GM18505 (cell line): ENCODE measurements at regions not wholly inside any gene's neighbourhood (a gene's known extent, or its start where the extent isn't known, plus 50 kb on each side); places are given as distances from the start of the nearest gene placed in this dataset.

Source experiments
- ATAC-seq: cut with Tn5 transposase; IDR thresholded peaks from one replicate; pipeline ENCODE4 v1.9.1; 2021; ENCODE audit not compliant: unreplicated experiment
- POLR2A ChIP-seq: IDR thresholded peaks from 4 replicates; pipeline ENCODE4 v1.6.1; 2011; ENCODE audit warnings: borderline replicate concordance; ENCODE audit not compliant: insufficient read depth, insufficient read length; ENCODE audit errors: extremely low read depth

DNA sequence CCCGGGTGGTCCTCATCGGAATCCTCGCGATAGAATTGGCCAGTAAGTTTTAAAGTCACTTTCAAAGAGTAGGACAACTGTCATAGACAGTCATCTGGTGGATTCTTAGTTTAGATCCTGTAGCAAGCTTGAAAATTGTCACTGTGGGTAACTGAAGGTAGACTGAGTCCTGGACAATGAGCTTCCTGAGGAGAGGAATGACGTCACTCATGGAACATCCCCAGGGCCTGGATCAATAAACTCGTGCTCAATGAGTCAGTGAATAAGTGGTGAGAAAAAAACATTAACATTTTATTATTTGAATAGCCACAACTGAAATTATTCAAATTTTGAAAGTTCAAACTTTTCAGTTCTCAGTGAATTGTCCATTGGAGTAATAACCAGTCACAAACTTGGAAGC is 101.4 kb upstream of the CXCR4 start:
- ATAC-seq, result no peak
- no peak for TF ChIP-seq POLR2A

DNA sequence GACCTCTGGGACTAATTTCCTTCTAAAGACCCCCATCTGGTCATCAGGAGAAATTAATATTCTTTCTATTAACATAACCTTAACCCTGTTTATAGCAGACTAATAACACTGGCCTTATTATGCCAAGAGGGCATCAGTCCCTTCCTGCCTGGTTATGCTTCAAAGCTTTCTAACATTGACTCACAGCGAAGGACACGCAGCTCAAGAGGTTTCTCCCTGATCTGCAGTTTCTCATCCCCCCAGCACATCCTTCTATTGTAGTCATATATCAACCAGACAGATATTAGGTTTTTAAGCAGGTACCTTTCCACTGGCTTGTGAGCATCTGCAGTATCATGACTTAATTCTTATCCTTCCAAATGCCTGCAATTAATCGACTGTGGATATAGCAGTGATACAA is 100.0 kb upstream of the CXCR4 start:
- no peak for TF ChIP-seq POLR2A
- ATAC-seq, result peak; percentile 73

DNA sequence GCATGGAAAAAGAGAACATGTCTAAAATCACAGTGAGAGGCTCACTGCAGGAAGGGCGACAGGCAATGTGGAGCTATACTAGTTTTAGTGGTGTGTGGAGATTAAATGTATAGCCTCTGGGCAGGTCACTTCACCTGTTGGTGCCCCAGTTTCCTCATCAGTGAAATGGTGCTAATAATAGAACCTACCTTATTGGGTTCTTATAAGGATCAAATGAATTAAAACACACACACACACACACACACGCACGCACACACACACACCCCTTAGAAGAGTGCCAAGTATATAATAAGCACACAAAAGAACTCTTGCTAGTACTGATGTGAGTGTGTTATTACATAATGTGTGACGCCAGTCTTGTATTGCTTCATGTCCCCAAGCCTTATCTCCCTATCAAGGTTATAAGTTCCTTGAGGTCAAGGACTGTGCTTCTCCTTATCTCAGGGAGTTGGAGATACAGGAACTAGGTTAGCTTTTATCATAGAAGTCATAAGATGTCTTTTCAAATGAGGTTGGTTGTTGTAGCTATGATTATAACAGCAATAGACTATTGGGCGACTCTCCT is 98.0 kb upstream of the CXCR4 start:
- ATAC-seq, result no peak
- no peak for TF ChIP-seq POLR2A

DNA sequence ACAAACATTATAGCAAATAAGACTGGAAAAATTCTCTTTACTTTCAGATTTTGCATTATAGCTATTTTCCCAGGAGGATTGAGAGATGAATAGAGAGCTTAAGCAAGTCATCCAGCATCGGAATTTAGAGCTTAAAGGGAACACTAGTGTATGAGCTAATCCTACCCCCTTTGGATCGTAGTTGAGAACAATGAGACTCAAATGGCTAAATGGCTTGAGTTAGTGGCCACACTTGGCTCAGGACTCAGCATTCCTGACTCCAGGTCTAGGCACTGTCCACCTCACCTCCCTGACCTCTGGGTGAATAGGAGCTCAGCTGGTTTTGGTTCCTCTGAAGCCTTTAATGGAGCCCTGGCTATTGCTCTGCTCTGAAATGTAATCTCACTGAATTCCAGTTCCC is 97.5 kb upstream of the CXCR4 start:
- TF ChIP-seq POLR2A, result no peak
- ATAC-seq, result no peak

DNA sequence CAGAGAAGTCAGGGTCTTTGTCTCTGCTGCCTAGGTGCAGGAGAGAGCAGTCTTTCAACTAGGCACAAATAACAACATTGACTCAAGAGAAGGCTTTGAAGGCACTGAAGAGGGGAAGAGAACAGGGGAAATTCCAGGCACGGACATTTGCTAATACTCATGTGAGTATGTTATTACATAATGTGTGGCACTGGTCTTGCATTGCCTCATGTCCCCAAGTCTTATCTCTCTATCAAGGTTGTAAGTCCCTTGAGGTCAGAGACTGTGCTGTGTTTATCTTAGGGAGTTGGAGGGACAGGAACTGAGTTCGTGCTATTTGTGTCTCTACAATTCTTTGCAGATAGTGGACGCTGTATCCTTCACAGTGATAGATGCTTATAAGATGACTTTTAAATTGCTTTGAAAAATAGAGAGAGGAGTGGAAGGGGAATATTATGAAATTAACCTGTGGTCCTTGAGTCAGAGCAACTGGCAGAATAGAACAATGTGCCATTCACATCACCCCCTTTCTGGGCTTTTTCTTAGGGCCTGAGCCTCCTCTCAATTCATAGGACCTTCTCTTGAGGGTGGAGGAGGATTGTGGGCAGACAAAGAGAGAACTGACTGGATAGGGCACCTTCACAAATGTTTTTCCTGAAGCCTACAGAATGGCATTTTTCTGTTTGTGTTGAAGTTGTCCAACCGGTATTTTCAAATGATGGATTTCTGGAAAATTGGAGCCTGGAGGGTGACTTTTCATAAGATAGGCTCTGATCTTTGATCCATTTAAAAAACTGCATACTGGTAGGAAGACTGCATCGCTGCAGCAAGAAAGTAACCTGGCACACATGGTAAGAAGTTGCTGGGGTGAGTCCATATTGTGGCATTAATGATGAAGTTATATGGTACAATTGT is 96.6 kb upstream of the CXCR4 start:
- no peak for TF ChIP-seq POLR2A
- ATAC-seq, result no peak

DNA sequence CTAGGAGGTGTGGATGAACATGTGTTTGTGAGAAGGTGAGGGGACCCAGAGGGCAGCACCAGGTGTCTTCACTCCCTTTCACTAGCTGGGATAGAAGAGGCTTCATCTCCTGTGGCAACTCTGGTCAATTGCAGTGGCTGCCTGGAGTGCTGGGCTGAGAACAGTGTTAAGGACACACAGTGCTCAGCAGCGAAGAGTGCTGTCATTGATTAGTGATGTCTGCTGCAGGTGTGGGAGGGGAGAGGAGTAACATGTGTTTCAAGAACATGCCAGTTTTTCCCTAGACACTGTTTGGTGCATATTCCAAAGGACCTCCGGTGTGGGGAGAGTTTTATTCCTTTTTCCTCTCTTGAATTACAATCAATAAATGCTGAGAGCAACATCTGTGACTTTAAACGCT is 95.9 kb upstream of the CXCR4 start:
- no peak for ATAC-seq

DNA sequence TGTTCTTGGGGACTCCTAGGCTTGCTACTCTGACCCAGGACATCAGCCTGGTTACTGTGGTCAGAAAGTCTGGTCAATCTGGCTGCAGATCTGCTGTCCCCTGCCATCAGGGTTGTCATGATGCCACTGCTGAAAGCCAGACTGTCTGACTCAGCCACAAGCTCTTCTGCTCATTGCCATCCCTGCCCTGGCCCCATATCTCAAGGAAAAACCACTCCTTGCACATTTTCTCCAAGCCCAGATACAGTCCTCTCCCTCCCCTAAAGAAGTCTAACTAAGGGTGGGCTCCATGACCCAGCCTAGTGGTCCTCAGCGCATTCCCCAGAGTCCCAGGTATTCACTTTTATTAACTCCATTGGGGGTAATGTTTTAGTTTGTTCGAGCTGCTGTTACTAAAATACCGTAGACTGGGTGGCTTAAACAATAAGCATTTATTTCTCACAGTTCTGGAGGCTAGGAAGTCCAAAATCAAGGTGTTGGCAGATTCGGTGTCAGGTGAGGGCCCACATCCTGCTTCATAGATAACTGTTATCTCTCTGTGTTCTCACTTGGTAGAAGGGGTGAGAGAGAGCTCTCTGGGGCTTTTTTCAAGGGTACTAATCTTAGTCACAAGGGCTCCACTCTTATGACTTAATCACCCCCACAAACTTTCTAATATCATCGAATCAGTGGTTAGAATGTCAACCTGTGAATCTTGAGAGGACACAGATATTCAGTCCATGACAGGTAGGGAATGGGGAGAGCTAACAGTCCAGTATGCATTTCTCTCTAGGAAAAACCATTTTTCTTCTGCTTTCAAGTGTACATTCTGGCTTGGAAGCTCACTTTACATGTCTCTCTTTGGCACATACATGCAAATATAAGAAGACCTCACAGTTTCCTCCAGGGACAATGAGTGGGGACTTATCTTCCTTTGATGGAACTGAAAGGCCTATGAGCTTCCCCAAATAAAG is 94.8 kb upstream of the CXCR4 start:
- TF ChIP-seq POLR2A, result no peak
- peak; percentile 72 for ATAC-seq

More for the DNA sequence above, 95.9 kb upstream of the CXCR4 start:
- TF ChIP-seq POLR2A, result no peak

DNA sequence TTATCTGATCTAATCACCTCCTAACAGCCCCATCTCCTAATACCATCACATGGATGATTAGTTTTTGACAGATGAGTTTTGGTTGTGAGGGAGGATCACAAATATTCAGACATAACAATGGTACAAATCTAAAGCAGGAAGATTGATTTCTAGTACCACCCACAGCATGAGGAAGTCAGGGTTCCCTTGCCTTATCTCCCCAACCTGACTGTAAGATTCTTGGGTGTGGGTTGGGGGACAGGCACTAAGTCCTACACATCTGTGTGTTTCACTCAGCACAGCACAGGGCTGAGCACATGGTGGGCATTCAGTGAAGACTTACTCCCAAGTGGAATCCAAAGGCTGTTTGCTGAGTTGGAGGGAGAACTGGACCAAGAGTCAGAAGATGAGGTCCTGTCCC is 93.8 kb upstream of the CXCR4 start:
- ATAC-seq, result no peak
- TF ChIP-seq POLR2A, result no peak

DNA sequence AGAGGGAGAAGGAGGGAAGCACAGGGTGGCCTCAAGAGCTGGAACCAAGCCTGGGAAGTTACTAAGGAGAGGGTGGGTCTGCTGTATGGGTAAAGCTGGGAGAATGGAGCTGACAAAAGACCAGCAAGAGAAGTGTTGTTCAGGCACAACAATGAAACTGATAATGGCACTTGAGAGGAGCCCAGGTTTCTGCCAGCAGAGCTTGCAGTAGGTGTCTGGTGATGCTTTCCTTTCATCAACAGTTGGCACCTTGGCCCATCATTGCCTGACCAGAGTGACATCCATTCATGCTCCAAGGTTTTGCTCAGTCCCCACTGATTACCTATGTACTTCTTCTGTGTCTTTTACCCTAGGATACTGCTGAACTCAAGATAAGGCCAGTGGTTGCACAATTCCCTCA is 92.9 kb upstream of the CXCR4 start:
- TF ChIP-seq POLR2A, result no peak

DNA sequence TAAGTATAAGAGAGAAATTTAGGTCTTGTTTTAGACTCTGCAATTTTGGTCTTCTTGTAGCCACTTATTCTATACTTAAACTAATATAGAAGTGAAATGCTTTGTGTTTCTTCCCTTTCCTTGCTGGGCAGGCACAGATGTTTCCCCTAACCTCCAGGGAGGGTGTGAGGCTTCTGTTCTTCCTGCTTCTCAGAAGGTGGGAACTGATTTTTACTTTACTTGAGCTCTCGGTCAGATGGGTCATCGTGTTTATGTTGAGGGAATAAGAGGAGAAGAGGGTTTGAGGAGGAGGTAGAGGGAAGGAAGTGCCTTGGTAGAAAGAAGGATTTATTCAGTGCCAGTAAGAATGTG is 92.5 kb upstream of the CXCR4 start:
- no peak for TF ChIP-seq POLR2A
- ATAC-seq, result no peak

More for the DNA sequence above, 92.9 kb upstream of the CXCR4 start:
- no peak for ATAC-seq

DNA sequence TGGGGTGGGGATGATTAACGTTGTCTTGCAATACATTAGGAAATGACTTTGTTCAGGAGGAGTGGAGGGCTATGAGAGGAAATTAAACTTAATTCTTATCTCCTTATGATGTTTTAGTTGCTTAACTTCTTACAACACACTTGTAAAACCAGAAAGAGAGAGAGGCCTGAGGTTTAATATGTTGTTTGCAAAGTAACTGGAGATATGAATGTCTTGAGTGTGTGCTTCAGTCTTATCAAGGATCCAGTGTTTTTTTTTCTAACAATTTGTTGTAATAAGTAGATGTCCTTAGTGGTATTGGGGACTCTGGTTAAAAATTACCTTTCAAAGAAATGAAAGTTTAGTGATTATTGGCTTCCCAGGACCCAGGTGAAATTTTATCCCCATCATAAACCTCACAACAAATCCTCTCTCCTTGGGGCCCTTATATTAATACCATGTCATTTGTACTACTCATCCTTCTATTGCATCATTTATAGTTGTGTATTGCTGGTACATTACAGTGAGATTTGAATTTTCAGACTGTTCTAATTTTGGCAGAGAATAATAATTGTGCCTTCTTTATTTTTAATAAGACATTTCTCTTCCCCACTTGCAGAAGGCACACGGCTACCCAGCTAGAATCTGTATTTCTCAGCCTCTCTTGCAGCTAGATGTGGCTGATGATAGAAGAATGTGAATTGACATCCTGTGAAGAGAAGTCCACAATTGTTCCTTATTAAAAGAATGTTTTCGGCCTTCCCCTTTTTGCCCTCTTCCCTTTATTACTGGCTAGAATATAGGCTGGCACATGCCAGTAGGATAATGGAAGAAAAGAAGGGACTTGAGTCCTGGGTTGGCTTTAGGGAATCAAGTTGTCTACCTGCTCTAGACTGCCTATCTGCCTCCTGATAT is 91.9 kb upstream of the CXCR4 start:
- TF ChIP-seq POLR2A, result no peak
- ATAC-seq, result no peak

DNA sequence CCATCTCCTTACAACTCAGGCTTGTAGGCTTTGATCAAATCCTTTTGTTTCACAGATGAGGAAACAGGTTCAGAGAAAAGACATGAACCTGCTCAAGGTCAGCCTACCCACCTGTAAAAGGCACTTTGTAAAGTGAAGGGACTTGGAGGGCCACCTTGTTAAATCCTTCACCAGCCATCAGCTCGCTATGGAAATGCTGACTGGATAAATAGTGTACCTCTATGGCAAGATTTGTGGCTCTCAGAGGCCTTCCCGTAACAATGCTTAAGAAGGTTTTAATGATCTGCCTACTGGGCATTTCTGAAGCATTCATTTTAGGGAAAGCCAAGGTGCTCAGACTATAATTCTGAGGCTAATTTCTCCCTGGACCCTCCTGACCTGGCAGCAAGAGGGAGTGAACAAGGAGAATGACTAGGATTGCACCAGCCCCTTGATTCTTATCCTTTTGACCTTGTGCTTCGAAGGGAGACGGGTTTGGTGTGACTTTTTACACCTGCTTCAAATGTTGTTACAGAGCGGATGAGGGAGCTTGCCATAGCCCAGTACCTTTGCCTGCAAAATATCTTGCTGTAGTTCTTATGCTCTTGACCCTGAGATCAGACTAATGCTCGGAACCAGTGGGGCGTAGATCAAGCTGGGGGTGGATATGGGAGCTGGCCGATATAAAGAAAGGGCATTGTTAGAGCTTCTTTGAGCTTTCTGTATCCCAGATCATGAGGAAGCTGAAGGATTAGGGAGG is 90.9 kb upstream of the CXCR4 start:
- TF ChIP-seq POLR2A, result no peak
- ATAC-seq, result no peak
